Upper lobe of left lung (tissue), 4 donors: ENCODE measurements at regions not wholly inside any gene's neighbourhood (a gene's known extent, or its start where the extent isn't known, plus 50 kb on each side); places are given as distances from the start of the nearest gene placed in this dataset.

Source experiments
- CTCF ChIP-seq, 6 experiments: fragments of 450-650 bp in 4 of 6; fragments of 200-600 bp in 2 of 6; sonication (generic) in 2 of 6; IDR thresholded peaks; one replicate each; pipeline ENCODE4 v1.5.1; 2016 to 2019; ENCODE audit warnings: antibody characterized with exemption in 6 of 6
- POLR2A ChIP-seq, 4 donors: fragments of 450-650 bp; IDR thresholded peaks; one replicate each; pipeline ENCODE4 v1.5.1; 2016 to 2017; ENCODE audit warnings: antibody characterized with exemption in 4 of 4, mild to moderate bottlenecking in 2 of 4
- POLR2AphosphoS5 ChIP-seq, 2 donors: sonication (generic); formaldehyde crosslinking; IDR thresholded peaks; one replicate each; pipeline ENCODE4 v1.5.1; 2017; ENCODE audit warnings: antibody characterized with exemption in 2 of 2

- TF ChIP-seq CTCF (IDR thresholded peaks at IDR 0.05), result no peak
- TF ChIP-seq POLR2A (IDR thresholded peaks at IDR 0.05), result no peak
- TF ChIP-seq POLR2AphosphoS5 (IDR thresholded peaks at IDR 0.05), result no peak
These were observed 60.5 kb upstream of the COL13A1 start for GRCh38 chr10:69741252-69741651.
